IPS DF 4.7 (cell line): ENCODE measurements at regions not wholly inside any gene's neighbourhood (a gene's known extent, or its start where the extent isn't known, plus 50 kb on each side); places are given as distances from the start of the nearest gene placed in this dataset.
A peak's percentile ranks its signal among the peaks of the same experiment; 100 is the strongest.

Experiments used
- DNase-seq: peaks from one replicate; pipeline ENCODE4 v3.0.0-alpha.2; 2013; ENCODE audit warnings: low spot score; ENCODE audit errors: extremely low read depth

DNA sequence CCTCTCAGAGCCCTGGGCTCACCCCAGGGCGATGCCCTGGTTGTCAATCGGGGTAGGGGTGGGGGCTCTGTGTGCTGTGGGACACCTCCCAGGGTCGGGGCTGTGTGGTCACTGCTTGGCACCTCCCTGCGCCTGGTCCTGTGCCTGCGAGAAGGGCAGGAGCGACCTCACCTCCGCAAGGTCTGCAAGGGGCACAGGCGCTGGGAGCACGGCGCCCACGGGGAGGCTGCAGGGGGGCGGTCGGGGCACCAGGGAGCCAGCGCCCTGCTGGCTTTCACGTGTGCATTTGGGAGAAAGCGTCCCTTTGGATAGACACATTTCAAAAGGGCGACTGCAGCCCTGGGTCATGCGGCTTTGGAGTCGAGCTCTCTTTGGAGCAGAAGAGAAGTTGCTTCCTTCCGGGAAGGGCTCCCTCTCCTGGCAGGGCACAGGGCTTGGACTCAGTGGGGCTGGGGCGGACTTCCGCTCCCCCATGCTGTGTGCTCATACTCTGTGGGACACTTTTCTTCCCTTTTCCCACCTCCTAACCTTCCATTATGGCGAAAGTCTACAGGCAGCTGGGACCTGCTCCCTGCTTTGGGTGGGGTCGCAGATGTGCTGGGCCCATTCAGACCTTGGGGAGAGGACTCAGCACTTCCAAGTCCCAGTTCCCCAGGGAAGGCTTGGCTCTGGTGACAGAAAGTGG is 52.9 kb upstream of the SLC28A3 start:
- no peak for DNase-seq

DNA sequence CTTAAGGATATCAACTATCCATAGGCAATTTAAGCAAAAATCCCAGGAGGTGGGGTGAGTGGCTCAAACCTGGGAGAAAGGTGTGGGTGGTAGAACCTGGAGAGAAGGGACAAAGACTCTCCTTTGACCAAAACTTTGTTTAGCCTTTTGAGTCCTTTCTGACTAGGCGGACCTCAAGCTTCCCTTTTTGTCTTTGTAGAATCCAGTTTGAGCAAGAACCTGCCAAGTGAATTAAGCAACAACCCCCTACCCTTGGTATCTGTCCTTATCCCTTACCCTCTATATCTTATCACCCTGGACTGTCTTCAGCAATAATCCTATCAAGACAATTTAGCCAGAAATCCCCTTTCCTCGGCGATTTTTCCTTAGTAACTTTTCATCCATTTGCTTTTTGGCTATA is 53.5 kb upstream of the SLC28A3 start:
- DNase-seq = no peak

DNA sequence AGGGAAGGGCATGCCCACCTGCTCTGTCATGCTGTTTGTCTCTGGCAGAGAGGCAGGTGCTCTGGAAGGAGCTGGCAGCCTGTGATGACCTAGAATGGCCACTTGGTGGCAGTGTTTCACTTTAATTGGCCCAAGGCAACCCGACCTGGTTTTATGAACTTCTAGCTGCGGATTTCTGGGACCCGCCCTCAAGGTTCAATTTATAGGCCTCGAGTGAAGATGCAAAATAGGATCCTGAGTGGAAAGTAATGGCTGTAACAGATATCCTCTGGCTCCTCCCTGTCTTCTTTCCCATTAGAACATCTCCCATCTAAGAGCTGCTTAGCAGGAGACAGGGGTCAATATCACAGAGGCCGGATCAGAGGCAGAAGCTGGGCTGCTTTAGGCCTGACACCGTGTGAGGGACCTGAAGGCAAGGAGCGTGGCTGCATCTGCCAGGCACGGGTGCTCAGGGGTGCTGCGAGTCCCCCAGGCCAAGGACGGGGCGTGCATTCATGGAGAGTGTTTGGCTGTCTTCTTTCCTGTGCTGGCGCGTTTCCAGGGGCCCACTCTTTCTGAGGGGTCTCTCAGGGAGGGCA is 56.7 kb upstream of the SLC28A3 start:
- peak; percentile 44 for DNase-seq

DNA sequence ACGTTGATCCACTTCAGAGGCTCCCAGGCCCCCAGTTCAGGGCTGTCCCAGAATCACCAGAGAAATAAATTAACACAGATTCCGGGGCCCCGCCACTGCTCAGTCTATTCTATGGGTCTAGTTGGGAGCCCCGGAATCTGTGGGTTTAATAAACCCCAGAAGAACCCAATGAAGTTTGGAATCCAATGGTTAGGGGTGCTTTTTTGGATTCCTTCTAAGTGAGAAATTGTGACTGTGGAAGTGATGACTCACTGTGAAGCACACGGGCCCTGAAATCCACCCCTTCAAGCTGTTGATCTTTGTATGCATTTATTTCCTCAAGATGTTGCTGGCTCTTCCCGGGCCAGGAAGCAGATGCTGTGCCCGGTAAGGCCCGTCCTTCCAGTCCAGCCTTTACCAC is 57.3 kb upstream of the SLC28A3 start:
- DNase-seq = no peak

DNA sequence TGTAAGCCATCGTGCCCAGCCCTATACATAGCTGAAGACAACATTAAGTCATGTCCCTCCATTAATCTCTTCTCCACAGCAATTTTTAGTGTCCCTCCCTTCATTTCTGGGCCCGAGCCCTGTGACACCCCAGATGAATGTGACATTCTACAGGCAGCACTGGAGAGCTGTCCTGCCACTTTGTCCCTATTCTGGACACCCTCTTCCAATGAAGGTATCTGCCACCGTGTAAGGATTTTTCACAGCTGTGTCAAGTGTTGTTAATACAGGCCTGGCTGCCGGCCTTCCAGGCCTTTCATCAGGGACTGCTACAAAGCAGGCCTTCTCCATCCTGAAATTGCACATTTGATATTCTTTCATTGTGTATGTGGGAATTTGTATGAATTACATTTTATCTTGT is 62.0 kb upstream of the SLC28A3 start:
- DNase-seq = no peak

DNA sequence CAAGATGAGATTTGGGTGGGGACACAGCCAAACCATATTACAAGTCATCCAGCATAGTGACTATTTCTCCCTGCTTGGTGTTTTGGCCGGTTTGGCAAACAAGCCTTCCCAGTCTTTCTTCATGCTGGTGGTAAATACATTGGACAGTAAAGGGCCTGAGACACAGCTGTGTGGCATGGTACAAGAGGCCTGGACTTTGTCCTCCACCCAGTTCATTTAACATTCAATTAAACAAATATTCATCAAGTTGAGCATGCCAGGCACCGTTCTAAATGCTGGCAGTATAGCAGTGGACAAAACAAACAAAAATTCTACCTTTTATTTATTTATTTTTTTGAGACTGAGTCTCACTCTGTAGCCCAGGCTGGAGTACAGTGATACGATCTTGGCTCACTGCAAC is 62.7 kb upstream of the SLC28A3 start:
- no peak for DNase-seq

DNA sequence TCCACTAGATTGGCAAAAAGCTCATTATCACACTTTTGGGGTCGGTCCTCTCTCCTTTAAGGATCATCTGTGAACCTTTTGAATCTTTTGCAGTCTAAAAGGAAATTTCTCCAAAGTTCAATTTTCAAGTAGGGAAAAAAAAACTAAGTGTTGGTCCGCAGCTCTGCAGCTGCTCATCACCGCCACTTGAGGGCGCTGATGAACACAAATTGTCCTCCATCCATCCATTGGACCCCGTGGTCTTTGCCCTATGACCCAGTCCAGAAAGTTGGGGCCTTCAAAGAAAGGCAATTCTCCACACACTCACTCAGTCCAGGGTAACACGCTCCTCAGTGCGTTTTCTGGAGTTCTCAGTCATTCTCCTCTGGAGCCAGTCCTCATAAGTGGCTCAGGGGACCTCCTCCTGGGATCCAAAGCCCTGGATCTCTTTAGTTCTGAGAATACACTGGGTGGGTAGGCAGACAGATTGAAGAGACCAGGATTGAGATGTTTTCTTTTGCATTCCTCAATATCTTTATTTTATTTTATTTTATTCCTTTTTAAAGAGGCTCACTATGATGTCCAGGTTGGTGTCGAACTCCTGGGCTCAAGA is 63.6 kb upstream of the SLC28A3 start:
- DNase-seq = peak; percentile 28

DNA sequence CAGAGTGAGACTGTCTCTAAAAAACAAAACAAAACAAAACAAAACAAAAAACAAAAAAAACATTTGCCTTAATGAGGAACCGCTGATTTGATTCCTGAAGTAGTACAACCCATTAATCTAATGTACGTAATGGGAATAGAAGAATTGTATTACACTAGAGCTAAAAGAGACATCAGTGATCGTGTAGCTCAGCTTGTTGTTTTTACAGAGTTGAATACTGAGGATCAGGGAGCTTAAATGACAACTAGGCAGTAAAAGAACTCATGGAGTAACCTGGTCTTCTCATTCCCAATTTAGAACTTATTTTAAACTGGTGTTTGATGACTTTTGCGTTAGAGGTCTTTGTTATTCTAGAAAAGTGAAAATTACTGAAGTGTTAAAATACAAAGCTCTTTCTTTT is 65.1 kb upstream of the SLC28A3 start:
- no peak for DNase-seq

DNA sequence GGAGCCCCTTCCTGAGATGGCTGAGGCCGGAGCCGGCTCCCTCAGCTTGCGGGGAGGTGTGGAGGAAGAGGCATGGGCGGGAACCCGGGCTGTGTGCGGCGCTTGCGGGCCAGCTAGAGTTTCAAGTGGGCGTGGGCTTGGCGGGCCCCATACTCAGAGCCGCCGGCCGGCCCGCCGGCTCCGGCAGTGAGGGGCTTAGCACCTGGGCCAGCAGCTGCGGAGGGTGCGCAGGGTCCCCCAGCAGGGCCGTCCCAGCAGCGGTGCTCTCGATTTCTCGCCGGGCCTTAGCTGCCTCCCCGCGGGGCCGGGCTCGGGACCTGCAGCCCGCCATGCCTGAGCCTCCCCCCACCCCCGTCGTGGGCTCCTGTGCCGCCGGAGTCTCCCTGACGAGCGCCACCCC is 67.9 kb upstream of the SLC28A3 start:
- no peak for DNase-seq

DNA sequence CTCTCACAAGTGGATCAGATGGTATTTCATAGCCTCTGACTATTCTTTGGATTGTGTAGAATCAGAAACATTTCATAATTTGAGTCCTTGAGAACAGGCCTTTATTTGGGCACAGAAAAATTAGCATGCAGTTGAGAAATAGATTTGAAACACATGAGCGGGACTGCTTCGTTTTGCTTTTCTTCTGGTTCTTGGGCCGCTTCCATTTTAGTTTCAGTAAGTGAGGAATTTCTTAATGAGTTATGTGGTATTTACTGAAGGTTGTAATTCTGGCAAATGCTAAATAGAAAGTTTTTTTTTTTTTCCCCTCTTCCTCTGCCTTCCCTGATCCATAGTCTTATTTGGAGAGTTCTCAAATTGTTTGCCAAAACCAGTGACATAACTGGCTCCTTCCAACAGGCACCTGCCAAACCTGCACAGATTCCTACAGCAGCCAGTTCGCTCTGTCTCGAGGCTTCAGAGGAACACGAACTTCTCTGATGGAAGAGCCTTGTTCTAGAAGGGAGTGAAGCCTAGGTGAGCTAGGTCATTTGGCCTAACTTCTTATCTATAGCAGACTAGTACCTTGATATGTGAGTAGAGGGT is 71.2 kb upstream of the SLC28A3 start:
- no peak for DNase-seq

DNA sequence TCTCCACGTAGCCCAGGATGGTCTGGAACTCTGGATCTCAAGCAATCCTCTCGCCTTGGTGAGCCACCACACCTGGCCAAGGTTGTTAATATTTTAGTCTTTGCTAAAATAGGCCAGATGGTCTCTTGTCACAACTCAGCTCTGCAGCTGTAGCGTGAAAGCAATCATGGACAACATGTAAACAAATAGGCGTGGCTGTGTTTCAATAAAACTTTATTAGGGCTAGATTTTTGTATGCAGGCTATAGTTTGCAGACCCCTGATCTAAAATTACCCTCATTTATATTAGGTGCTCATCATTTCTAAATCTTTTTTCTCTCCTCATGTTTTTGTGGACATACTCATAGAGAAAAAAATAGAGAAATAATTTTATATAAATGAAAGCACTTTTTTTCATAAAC is 72.1 kb upstream of the SLC28A3 start:
- no peak for DNase-seq

DNA sequence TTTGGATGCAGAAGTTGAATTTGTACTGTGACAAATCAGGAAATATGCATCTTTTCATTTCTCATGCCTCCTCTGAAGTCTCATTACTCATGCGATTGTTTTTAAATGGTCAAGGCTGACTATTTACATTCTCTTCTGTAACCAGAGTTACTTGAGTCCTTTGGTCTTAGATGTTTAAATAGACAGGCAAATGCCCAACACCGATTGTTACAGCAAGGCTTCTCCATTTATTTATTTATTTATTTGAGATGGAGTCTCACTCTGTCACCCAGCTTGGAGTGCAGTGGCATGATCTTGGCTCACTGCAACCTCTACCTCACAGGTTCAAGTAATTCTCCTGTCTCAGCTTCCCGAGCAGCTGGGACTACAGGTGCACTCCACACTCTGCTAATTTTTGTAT is 72.7 kb upstream of the SLC28A3 start:
- DNase-seq = no peak

DNA sequence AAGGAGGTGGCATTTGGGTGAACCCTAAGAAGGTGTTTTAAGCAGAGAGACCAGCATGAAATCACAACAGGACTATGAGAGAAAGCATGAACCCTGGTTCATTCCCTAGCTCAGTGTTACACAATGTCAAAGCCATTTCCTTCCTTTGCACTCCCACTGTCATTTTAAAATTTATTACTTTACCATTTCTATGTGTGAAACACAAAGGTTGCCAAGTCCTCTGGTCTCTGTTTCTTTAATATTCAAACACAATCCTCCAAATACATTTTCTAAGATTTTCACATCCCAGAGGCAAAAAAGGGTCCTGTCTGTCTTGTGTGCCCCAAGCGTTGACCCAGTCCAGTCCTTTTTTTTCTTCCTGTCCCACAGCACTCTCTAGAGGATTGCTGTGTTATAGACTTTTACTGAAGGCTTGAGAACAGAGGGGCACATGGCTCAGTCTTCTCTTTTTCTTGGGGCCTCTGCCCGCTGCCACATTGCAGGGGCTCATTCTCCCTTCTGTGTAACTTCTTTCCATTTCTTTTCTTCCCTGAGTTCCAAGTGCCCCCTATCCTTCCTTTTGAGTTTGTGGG is 78.6 kb upstream of the SLC28A3 start:
- DNase-seq = peak; percentile 14

DNA sequence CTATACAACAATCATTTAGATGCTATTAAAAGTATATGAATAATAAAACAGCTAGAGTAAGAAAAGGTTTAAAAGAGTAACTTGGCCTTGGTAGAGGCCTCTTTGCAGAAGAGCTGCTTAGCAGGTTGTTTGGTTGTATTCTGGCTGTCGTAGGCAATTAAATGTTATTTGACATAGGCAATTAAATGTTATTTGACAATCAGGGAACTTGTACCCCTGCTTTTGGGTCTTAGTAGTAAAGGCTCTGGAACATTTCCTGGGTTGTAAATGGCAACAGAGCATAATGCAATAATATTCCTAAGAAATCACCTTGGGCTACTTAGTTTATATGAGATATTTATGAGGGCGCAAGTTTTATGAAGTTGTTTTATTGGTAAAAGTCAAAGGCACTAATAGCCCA is 84.4 kb upstream of the SLC28A3 start:
- DNase-seq = no peak

DNA sequence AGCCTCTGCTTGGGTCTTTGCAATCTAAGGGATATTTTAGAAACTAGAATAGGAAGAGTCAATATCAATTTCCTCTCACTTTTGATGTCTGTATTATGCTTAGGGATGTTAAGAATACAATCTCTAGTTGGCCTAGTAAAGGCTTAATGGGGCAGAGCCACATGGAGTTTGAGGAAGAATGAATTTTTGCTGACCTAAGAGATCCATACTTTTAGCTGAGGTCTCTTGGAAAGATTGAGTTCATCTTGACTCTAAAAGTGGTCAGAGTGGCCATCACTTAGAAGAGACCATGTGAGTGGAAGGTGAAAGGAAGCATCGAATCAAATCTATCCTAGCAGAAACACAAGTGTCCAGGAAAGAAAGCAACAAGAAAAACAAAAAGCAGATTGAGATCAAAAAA is 92.2 kb upstream of the SLC28A3 start:
- no peak for DNase-seq

DNA sequence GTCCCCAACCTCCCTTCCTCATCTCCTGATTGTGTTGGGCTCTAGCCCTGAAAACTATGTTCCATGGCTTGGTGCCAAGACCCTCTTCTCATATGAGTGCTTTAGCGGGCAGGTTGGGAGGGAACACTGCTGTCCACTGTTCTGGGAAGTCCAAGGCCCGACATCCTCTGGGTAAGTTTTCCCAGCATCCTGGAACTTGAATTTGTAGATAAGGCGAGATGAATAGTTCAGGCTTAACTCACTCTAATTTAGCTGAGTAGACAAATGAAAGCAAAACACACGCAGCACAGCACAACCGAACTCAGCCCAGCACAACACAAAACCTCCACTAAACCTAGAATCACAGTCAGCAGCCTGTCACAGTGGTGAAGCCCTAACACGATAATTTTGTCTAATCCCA is 95.3 kb upstream of the SLC28A3 start:
- no peak for DNase-seq

DNA sequence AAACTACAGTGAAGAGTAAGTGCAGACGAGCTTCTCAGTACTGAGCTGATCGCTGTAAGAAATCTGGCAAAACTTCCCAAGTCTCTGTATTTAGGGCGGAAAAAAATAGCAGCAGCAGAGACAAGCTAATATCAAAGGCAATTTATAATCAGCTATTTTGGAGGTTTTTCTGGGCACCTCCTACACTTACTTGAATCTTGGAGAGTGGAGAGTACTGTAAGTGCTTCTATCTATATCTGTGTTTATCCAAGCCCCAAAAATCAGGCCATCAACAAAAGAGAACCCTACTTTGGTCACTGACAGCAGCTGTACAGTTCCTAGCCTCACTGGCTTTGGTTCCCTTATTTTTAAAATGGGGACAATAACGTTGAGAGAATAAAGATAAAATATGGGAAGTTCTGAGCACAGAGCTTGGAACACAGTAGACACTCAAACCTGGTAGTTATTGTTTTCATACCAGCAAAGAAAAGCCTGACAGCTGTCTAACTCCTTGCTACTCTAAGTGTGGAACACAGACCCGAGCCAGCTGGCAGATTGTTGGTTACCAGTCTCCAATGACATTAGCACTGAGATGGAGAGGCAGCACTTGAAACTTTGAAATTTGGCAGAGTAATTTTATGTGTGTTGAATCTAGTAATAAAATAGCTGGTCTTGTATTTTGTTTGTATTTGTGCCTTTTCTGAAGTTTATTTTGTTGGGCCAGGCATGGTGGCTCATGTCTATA is 96.0 kb upstream of the SLC28A3 start:
- no peak for DNase-seq

DNA sequence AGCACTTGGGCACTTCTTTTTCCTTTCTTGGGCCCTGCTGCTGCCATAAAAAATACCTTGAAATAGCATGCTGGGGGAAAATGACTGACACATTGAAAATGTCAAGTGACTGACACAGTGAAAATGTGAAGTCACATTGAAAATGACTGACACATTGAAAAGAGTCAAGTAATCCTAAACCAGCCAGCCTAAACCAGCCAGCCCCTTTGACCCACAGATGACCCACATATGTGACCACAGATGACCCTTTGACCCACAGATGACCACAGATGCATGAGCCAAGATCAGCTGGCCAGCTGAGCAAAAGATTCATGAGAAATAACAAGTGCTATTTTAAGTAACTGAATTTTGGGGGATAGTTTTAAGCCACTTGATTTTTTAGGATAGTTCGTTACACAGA is 97.8 kb upstream of the SLC28A3 start:
- DNase-seq = no peak

DNA sequence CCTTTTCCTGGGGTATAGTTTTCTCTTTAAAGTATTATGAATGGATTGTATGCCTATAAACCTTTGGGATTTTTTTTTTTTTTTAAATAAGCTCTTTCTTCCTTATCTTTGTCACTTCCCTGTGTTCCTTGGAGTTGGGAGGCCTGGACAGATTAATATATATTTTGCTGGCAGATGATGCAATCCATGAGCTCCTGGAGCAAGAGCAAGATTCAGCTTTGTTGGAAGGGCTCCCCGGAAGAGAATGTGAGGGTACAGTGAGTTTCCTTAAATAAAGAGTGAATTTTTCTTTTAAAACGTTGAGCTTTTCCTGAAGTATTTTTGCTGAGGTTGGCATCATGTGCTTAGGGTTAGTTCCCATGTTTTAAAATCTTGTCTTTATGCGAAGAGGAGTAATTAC is 98.7 kb upstream of the SLC28A3 start:
- DNase-seq = no peak

DNA sequence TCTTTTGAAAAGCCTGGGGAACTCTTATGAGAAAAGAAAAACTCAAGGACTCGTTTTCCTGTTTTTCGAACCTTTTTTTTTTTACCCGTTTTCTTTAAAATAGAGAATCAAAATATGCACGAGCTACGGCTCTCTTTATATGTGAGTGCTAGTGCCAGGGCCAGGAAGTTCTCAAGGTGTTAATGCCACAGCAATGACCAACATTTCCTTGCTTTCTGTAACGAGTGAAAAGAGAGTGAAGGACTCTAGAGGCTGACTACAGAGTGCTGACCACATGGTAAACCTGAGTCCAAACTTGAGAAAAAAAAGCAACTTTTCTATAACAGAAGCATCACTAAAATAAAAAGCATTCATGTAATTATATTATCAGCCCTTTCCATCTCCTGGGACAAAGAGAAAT is 102.2 kb upstream of the SLC28A3 start:
- DNase-seq = no peak

DNA sequence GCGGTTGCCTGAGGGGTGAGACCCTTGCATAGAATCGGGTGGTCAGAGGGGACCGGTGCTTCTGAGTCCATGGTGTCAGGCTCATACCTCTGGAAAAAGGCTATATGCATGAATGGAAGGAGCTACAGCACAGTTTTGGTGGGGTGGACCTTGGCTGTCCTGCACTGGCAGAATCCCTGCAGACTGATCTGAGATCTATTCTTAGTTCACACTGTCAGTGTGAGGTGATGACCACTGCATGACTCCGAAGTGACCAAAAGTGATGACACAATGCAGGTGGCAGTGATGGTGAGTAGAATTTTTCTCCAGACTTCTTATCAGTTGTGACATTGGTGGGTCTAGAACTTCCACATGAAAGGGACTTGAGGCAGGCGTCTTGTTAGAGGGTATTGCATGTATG is 105.2 kb upstream of the SLC28A3 start:
- DNase-seq = no peak

DNA sequence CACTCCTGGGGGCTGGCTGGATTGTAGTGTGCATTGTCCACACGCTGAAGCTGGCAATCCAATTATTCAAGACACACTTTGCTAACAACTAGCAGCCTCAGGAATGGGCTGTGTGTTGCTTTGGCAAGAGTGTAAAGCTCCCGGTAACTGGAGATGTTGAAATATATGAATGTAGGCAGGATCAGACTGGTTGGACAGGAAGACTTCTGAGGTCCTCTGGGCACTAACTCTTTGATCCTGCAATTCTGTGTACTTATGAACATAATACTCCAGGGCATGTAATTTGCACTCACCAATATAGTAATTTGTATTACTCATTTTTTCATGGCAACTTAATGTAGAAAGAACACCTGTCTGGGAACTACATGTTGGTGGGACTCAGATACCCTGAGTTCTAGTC is 106.7 kb upstream of the SLC28A3 start:
- no peak for DNase-seq
